Testis (tissue), 2 donors: ENCODE measurements at regions not wholly inside any gene's neighbourhood (a gene's known extent, or its start where the extent isn't known, plus 50 kb on each side); places are given as distances from the start of the nearest gene placed in this dataset.
A peak's percentile ranks its signal among the peaks of the same experiment; 100 is the strongest.

ENCODE experiments used
- CTCF ChIP-seq, 3 experiments: fragments of 450-650 bp in 2 of 3; fragments of 200-600 bp in 1 of 3; sonication (generic) in 1 of 3; IDR thresholded peaks; one replicate each; pipeline ENCODE4 v1.5.1; 2016 to 2019; ENCODE audit warnings: antibody characterized with exemption in 3 of 3, mild to moderate bottlenecking in 2 of 3, moderate library complexity in 1 of 3
- POLR2A ChIP-seq: fragments of 450-650 bp; IDR thresholded peaks from one replicate; pipeline ENCODE4 v1.6.1; 2017; ENCODE audit warnings: antibody characterized with exemption, mild to moderate bottlenecking, moderate library complexity

DNA sequence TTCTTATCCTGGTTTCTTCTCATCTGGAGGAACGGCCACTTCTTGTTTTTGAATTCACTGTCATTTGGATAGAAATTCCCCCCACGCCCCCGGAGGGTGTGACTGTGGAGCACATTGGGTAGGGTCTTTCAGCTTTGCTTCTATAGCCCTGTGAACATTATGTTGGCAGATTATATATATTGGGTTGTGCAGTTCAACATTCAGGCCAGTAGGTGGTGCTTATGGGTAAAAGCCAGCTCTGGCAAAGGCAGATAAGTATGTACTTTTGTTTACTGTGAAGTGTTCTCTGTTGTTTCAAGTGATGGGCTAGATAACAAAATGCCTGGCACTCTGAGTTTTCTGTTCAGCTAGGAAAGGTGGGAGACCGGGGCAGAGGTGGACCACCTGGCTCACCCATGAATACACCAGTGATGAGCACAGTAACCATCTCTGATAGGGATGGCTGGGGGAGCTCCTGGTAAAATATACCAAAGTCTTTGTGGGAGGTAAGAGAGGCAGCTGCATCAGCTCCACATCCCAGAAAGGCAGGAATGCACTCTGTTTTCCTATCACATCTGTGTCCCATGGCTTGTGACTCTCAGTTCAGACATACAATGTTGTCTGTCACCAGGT lies 1348.2 kb upstream of the RAG2 start:
- TF ChIP-seq CTCF (IDR thresholded peaks at IDR 0.05) = peak; percentile 21 to 62 (median 48)
- no peak for TF ChIP-seq POLR2A
